Neutrophil (primary cell): ENCODE measurements at regions not wholly inside any gene's neighbourhood (a gene's known extent, or its start where the extent isn't known, plus 50 kb on each side); places are given as distances from the start of the nearest gene placed in this dataset.

Experiments used
- H3K27ac ChIP-seq: fragments of 200-600 bp; sonication (generic); 2 replicates; pipeline ENCODE4 v1.5.1; 2016; ENCODE audit warnings: mild to moderate bottlenecking, moderate library complexity
- H3K27me3 ChIP-seq: fragments of 200-600 bp; sonication (generic); 2 replicates; pipeline ENCODE4 v1.6.0; 2016; ENCODE audit warnings: mild to moderate bottlenecking
- H3K36me3 ChIP-seq: fragments of 200-600 bp; sonication (generic); 2 replicates; pipeline ENCODE4 v1.5.1; 2017
- H3K4me1 ChIP-seq, 2 experiments: fragments of 200-600 bp in 1 of 2; sonication (generic) in 1 of 2; 1 replicate in 1 of 2; 2 replicates in 1 of 2; pipeline versions ENCODE4 v1.5.1 to v1.6.1; 2013 to 2016; ENCODE audit warnings: low read depth in 1 of 2, low read length in 1 of 2, mild to moderate bottlenecking in 1 of 2, moderate library complexity in 1 of 2; ENCODE audit not compliant: control insufficient read depth in 1 of 2, insufficient read depth in 1 of 2
- H3K4me3 ChIP-seq, 2 experiments: fragments of 200-600 bp in 1 of 2; sonication (generic) in 1 of 2; 1 replicate in 1 of 2; 2 replicates in 1 of 2; pipeline ENCODE4 v1.5.1; 2013 to 2016; ENCODE audit warnings: low read depth in 1 of 2, low read length in 1 of 2, mild to moderate bottlenecking in 1 of 2, moderate library complexity in 1 of 2
- H3K9me3 ChIP-seq: fragments of 200-600 bp; sonication (generic); 2 replicates; pipeline ENCODE4 v1.5.1; 2016
- TF ChIP-seq, protein P1 (sequence below): fragments of 200-600 bp; sonication (generic); IDR thresholded peaks from 2 replicates; pipeline ENCODE4 v1.5.1; 2016; ENCODE audit warnings: antibody characterized with exemption

- Histone ChIP-seq H3K9me3 (no peaks in the 10 kb centered on the region), H3K4me3 (no peak overlapping the region), H3K36me3 (no peaks in the 10 kb centered on the region), H3K4me1 (no peaks in the 10 kb centered on the region), H3K27ac (no peak overlapping the region), H3K27me3 (no peaks in the 10 kb centered on the region)
- TF ChIP-seq, protein P1, sequence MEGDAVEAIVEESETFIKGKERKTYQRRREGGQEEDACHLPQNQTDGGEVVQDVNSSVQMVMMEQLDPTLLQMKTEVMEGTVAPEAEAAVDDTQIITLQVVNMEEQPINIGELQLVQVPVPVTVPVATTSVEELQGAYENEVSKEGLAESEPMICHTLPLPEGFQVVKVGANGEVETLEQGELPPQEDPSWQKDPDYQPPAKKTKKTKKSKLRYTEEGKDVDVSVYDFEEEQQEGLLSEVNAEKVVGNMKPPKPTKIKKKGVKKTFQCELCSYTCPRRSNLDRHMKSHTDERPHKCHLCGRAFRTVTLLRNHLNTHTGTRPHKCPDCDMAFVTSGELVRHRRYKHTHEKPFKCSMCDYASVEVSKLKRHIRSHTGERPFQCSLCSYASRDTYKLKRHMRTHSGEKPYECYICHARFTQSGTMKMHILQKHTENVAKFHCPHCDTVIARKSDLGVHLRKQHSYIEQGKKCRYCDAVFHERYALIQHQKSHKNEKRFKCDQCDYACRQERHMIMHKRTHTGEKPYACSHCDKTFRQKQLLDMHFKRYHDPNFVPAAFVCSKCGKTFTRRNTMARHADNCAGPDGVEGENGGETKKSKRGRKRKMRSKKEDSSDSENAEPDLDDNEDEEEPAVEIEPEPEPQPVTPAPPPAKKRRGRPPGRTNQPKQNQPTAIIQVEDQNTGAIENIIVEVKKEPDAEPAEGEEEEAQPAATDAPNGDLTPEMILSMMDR, result no peak
Measured at GRCh38 chr2:61722318-61722717, 131.5 kb downstream of the FAM161A start.

GRCh38 chr2:61721382-61721781 lies 132.5 kb downstream of the FAM161A start:
- H3K4me3 ChIP-seq, result no peak overlapping the region
- H3K27ac ChIP-seq, result no peak overlapping the region
- no peaks in the 10 kb centered on the region for H3K36me3 ChIP-seq
- TF ChIP-seq, protein P1, result no peak
- no peaks in the 10 kb centered on the region for H3K9me3 ChIP-seq
- H3K27me3 ChIP-seq, result no peaks in the 10 kb centered on the region
- no peaks in the 10 kb centered on the region for H3K4me1 ChIP-seq

- TF ChIP-seq, protein P1, result no peak
- no peaks in the 10 kb centered on the region for H3K27me3 ChIP-seq
- H3K9me3 ChIP-seq, result no peaks in the 10 kb centered on the region
- no peak overlapping the region for H3K27ac ChIP-seq
- no peaks in the 10 kb centered on the region for H3K36me3 ChIP-seq
- no peaks in the 10 kb centered on the region for H3K4me1 ChIP-seq
- H3K4me3 ChIP-seq, result no peak overlapping the region
Measured at GRCh38 chr2:61720911-61721310, 132.9 kb downstream of the FAM161A start.

DNA sequence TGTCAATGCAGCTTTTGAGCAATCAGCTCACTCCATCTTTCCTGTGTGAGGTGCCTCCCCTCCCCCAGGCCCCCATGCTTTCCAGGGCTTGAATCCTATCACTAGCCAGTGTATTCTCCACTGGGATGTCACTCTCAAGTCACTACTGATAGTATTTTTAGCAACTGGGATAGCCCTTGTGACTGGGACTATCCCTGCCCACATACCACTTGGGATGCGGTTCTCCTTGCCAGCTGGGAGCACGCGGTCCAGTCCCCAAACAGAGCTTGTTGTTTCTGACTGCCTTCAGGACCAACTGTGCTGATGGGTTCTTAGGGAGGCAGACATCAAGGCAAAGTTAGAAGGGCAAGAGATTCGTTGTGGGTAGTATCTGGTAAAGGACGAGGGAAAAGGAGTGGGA lies 134.9 kb downstream of the FAM161A start:
- no peak overlapping the region for H3K4me3 ChIP-seq
- H3K27me3 ChIP-seq, result no peaks in the 10 kb centered on the region
- H3K9me3 ChIP-seq, result no peaks in the 10 kb centered on the region
- H3K27ac ChIP-seq, result no peak overlapping the region
- H3K4me1 ChIP-seq, result no peaks in the 10 kb centered on the region
- TF ChIP-seq, protein P1, result no peak
- H3K36me3 ChIP-seq, result no peaks in the 10 kb centered on the region

DNA sequence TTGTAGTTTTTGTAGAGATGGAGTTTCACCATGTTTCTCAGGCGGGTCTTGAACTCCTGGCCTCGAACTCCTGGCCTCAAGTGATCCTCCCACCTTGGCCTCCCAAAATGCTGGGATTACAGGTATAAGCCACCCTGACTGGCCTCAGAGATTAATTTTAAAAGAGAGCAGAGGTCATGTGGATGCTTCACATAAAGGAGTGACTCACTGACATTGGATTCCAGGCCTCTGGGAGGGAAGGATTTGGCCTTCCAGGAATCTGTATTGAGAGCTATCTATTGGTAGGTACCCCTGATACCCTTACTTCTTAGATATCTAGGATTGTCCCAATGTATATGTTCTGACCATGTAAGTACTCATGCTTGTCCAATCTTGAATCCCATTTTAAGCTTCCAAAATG lies 138.4 kb downstream of the FAM161A start:
- no peak overlapping the region for H3K27ac ChIP-seq
- H3K4me3 ChIP-seq, result no peak overlapping the region
- no peaks in the 10 kb centered on the region for H3K36me3 ChIP-seq
- H3K4me1 ChIP-seq, result no peaks in the 10 kb centered on the region
- TF ChIP-seq, protein P1, result no peak
- no peaks in the 10 kb centered on the region for H3K9me3 ChIP-seq
- H3K27me3 ChIP-seq, result no peaks in the 10 kb centered on the region

- H3K27ac ChIP-seq, result no peak overlapping the region
- H3K4me1 ChIP-seq, result no peaks in the 10 kb centered on the region
- TF ChIP-seq, protein P1, result no peak
- no peak overlapping the region for H3K4me3 ChIP-seq
- H3K27me3 ChIP-seq, result no peaks in the 10 kb centered on the region
- H3K9me3 ChIP-seq, result no peaks in the 10 kb centered on the region
- H3K36me3 ChIP-seq, result no peaks in the 10 kb centered on the region
Measured at GRCh38 chr2:61714210-61714609, 139.7 kb downstream of the FAM161A start.
